Adrenal gland (tissue), 9 donors: ENCODE measurements at regions not wholly inside any gene's neighbourhood (a gene's known extent, or its start where the extent isn't known, plus 50 kb on each side); places are given as distances from the start of the nearest gene placed in this dataset.

Experiments
- DNase-seq, 7 donors: peaks; one replicate each; pipeline ENCODE4 v3.0.0-alpha.2; 2019 to 2020
- H3K27ac ChIP-seq, 5 donors: fragments of 200-600 bp; sonication (generic) in 4 of 5; 1 replicate in 3 of 5; 2 replicates in 2 of 5; pipeline versions ENCODE4 v1.5.1 to v1.8.0; 2016 to 2020; ENCODE audit warnings: mild to moderate bottlenecking in 1 of 5
- H3K27me3 ChIP-seq: fragments of 200-600 bp; 2 replicates; pipeline ENCODE4 v1.8.0; 2021
- H3K36me3 ChIP-seq, 2 donors: fragments of 200-600 bp; replicated peaks in 1 of 2; 1 replicate in 1 of 2; 2 replicates in 1 of 2; pipeline versions ENCODE4 v1.5.1 to v1.8.0; 2018 to 2022
- H3K4me1 ChIP-seq, 2 donors: fragments of 200-600 bp; replicated peaks in 1 of 2; 1 replicate in 1 of 2; 2 replicates in 1 of 2; pipeline versions ENCODE4 v1.5.1 to v1.8.0; 2018 to 2021
- H3K4me3 ChIP-seq, 4 donors: fragments of 200-600 bp; sonication (generic) in 3 of 4; one replicate each; pipeline ENCODE4 v1.5.1; 2016 to 2018
- H3K9me3 ChIP-seq, 3 donors: fragments of 200-600 bp; sonication (generic) in 1 of 3; replicated peaks in 1 of 3; 1 replicate in 2 of 3; 2 replicates in 1 of 3; pipeline versions ENCODE4 v1.5.1 to v1.8.0; 2016 to 2021
- CTCF ChIP-seq, 6 experiments: fragments of 450-650 bp in 4 of 6; fragments of 200-600 bp in 2 of 6; sonication (generic) in 1 of 6; IDR thresholded peaks; 1 replicate in 5 of 6; 2 replicates in 1 of 6; pipeline versions ENCODE4 v1.5.1 to v1.8.0; 2016 to 2021; ENCODE audit warnings: antibody characterized with exemption in 6 of 6, mild to moderate bottlenecking in 2 of 6, moderate library complexity in 1 of 6
- POLR2A ChIP-seq, 2 donors: fragments of 450-650 bp; IDR thresholded peaks; one replicate each; pipeline ENCODE4 v1.6.1; 2017; ENCODE audit warnings: antibody characterized with exemption in 2 of 2, mild to moderate bottlenecking in 2 of 2, moderate library complexity in 1 of 2
- WGBS, 4 donors: extraction: QIAGEN DNeasy Blood & Tissue Kit in 2 of 4; methylation state at CpG; one replicate each; pipeline versions ENCODE4 v1.1.5 to v1.1.7; 2013 to 2017; 5-methylcytosine and 5-hydroxymethylcytosine counted together
- intact Hi-C, 2 donors: fragments of 100-400 bp; cut with DNase I; formaldehyde crosslinking; loops; one replicate each; pipeline versions ENCODE4 v1.14.1 to v1.15.0; 2022 to 2023
- donor health status: healthy with polysubstance abuse.
- donor health status: Bipolar disorder and iron deficiency.
- donor health status: DM: yes; HTN: yes; CAD: no.
- donor health status: DM: no; HTN: no; CAD: no.
- donor health status: DM: no; HTN: no; CAD: no.

- Histone ChIP-seq H3K9me3 (no peaks in the 10 kb centered on the region), H3K4me3 (no peak overlapping the region), H3K27me3 (peaks cover 3% of the 10 kb centered on the region), H3K27ac (no peak overlapping the region), H3K36me3 (no peaks in the 10 kb centered on the region), H3K4me1 (peaks cover 0 to 5% of the 10 kb centered on the region in 2 donors)
- no peak for TF ChIP-seq POLR2A (IDR thresholded peaks at IDR 0.05)
- TF ChIP-seq CTCF (IDR thresholded peaks at IDR 0.05), result no peak
- DNase-seq, result peak in 4 of 7 donors; percentile 19 to 62 (median 26)
- WGBS, 4 donors, result 27 to 36% (median 31%) methylated on average over 10 of the region's 10 CpGs
- intact Hi-C loops, result no loop called here
Measured at GRCh38 chr4:54941994-54942552, 183.3 kb downstream of the KDR start.

- Histone ChIP-seq H3K4me3 (no peak overlapping the region), H3K27me3 (peaks cover 3% of the 10 kb centered on the region), H3K27ac (no peak overlapping the region), H3K9me3 (no peaks in the 10 kb centered on the region), H3K36me3 (no peaks in the 10 kb centered on the region), H3K4me1 (peaks cover 0 to 5% of the 10 kb centered on the region in 2 donors)
- WGBS, 4 donors, result 57 to 67% (median 65%) methylated on average over 7 of the region's 7 CpGs
- intact Hi-C loops, result no loop called here
- DNase-seq, result no peak
- TF ChIP-seq CTCF (IDR thresholded peaks at IDR 0.05), result no peak
- TF ChIP-seq POLR2A (IDR thresholded peaks at IDR 0.05), result no peak
Measured at GRCh38 chr4:54940996-54941865, 184.2 kb downstream of the KDR start.

GRCh38 chr4:54937501-54937900 is 187.9 kb downstream of the KDR start:
- H3K9me3 ChIP-seq, result no peaks in the 10 kb centered on the region
- TF ChIP-seq CTCF (IDR thresholded peaks at IDR 0.05), result no peak
- no peak for TF ChIP-seq POLR2A (IDR thresholded peaks at IDR 0.05)
- intact Hi-C loops, result no loop called here
- peaks cover 0 to 5% of the 10 kb centered on the region in 2 donors for H3K4me1 ChIP-seq
- H3K27me3 ChIP-seq, result peaks cover 3% of the 10 kb centered on the region
- no peak overlapping the region for H3K4me3 ChIP-seq
- no peak for DNase-seq
- 2 to 18% (median 11%) methylated on average over 2 of the region's 2 CpGs for whole genome bisulfite sequencing, 4 donors
- H3K36me3 ChIP-seq, result no peaks in the 10 kb centered on the region
- no peak overlapping the region for H3K27ac ChIP-seq

GRCh38 chr4:54933579-54933978 is 191.8 kb downstream of the KDR start:
- no peak overlapping the region for H3K4me3 ChIP-seq
- intact Hi-C loops, result no loop called here
- DNase-seq, result no peak
- no peak overlapping the region for H3K27ac ChIP-seq
- H3K27me3 ChIP-seq, result no peaks in the 10 kb centered on the region
- no peaks in the 10 kb centered on the region for H3K36me3 ChIP-seq
- WGBS, 4 donors, result 78 to 86% (median 83%) methylated on average over 2 of the region's 2 CpGs
- TF ChIP-seq CTCF (IDR thresholded peaks at IDR 0.05) (no peak), POLR2A (IDR thresholded peaks at IDR 0.05) (no peak)
- H3K4me1 ChIP-seq, result no peaks in the 10 kb centered on the region
- H3K9me3 ChIP-seq, result no peaks in the 10 kb centered on the region
